OCI-LY7 (cell line): ENCODE measurements at regions not wholly inside any gene's neighbourhood (a gene's known extent, or its start where the extent isn't known, plus 50 kb on each side); places are given as distances from the start of the nearest gene placed in this dataset.

Experiments
- BruUV-seq: library from RNA; stranded (reverse); fragments of 400-500 nt; replicated peaks from 2 replicates; lab custom pipeline; 2021; lab: Mats Ljungman, UMichigan
- CTCF ChIA-PET: fragments of 300-600 bp; sonication (Branson Sonifier 250); formaldehyde crosslinking; loops from one replicate; lab custom pipeline; 2022; ENCODE audit warnings: antibody characterized with exemption; ENCODE audit not compliant: unreplicated experiment; lab: Charles Lee
- POLR2A ChIA-PET: fragments of 300-600 bp; sonication (Branson Sonifier 250); formaldehyde crosslinking; loops from one replicate; lab custom pipeline; 2022; ENCODE audit warnings: antibody characterized with exemption; lab: Charles Lee
- DNase-seq: peaks from one replicate; pipeline ENCODE4 v3.0.0-alpha.2; 2015; ENCODE audit warnings: low spot score
- H2AFZ ChIP-seq: fragments of 200-600 bp; sonication (generic), shearing (Covaris generic); 2 replicates; pipeline ENCODE4 v1.6.1; 2014; ENCODE audit warnings: mild to moderate bottlenecking, antibody characterized with exemption, low read length, moderate library complexity
- H3K27ac ChIP-seq: fragments of 200-600 bp; sonication (generic); 2 replicates; pipeline ENCODE4 v1.5.1; 2014; ENCODE audit warnings: mixed run types, low read depth, mild to moderate bottlenecking, moderate library complexity, low read length, inconsistent platforms; ENCODE audit not compliant: poor library complexity, severe bottlenecking
- H3K36me3 ChIP-seq: fragments of 200-600 bp; sonication (generic); 2 replicates; pipeline ENCODE4 v1.6.1; 2014; ENCODE audit warnings: mild to moderate bottlenecking, antibody characterized with exemption, low read length, moderate library complexity, mixed read lengths; ENCODE audit not compliant: insufficient read depth
- H3K4me1 ChIP-seq: fragments of 200-600 bp; sonication (generic); 2 replicates; pipeline ENCODE4 v1.5.1; 2014; ENCODE audit warnings: mild to moderate bottlenecking, low read length; ENCODE audit not compliant: insufficient read depth, poor library complexity, severe bottlenecking
- H3K4me2 ChIP-seq: fragments of 200-600 bp; sonication (generic); 2 replicates; pipeline ENCODE4 v1.6.1; 2014; ENCODE audit warnings: mild to moderate bottlenecking, low read length
- H3K4me3 ChIP-seq: fragments of 200-600 bp; sonication (generic); 2 replicates; pipeline ENCODE4 v1.5.1; 2014; ENCODE audit warnings: mild to moderate bottlenecking, low read depth, low read length; ENCODE audit not compliant: poor library complexity, severe bottlenecking
- H3K79me2 ChIP-seq: fragments of 200-600 bp; sonication (generic); 2 replicates; pipeline ENCODE4 v1.6.1; 2016; ENCODE audit warnings: low read depth, mild to moderate bottlenecking, low read length, moderate library complexity, mixed read lengths; ENCODE audit not compliant: insufficient read depth
- H3K9me2 ChIP-seq: fragments of 200-600 bp; sonication (generic); 2 replicates; pipeline ENCODE4 v1.6.1; 2016; ENCODE audit warnings: mild to moderate bottlenecking, low read length, mixed read lengths; ENCODE audit not compliant: insufficient read depth
- H3K9me3 ChIP-seq: fragments of 200-600 bp; sonication (generic); 2 replicates; pipeline ENCODE4 v1.6.1; 2014; ENCODE audit warnings: mild to moderate bottlenecking, mixed run types, low read length, mixed read lengths
- H4K20me1 ChIP-seq: fragments of 200-600 bp; sonication (generic); 2 replicates; pipeline ENCODE4 v1.6.1; 2014; ENCODE audit warnings: mild to moderate bottlenecking, antibody characterized with exemption, low read length, moderate library complexity, mixed read lengths; ENCODE audit not compliant: insufficient read depth
- EZH2phosphoT487 ChIP-seq: fragments of 200-600 bp; sonication (generic); IDR thresholded peaks from 2 replicates; pipeline ENCODE4 v1.6.1; 2018; ENCODE audit warnings: low read depth, borderline replicate concordance, mild to moderate bottlenecking, mixed run types, antibody characterized with exemption, low read length, moderate library complexity, mixed read lengths
- intact Hi-C: fragments of 100-400 bp; cut with micrococcal nuclease; formaldehyde crosslinking; loops from one replicate; pipeline ENCODE4 v1.10.0; 2022; ENCODE audit not compliant: unreplicated experiment
- TF ChIP-seq, protein P1 (sequence below): fragments of 200-600 bp; sonication (generic); conservative IDR thresholded peaks from 2 replicates; pipeline ENCODE4 v1.5.1; 2014; ENCODE audit warnings: mild to moderate bottlenecking, antibody characterized with exemption, low read length, moderate library complexity, mixed read lengths

DNA sequence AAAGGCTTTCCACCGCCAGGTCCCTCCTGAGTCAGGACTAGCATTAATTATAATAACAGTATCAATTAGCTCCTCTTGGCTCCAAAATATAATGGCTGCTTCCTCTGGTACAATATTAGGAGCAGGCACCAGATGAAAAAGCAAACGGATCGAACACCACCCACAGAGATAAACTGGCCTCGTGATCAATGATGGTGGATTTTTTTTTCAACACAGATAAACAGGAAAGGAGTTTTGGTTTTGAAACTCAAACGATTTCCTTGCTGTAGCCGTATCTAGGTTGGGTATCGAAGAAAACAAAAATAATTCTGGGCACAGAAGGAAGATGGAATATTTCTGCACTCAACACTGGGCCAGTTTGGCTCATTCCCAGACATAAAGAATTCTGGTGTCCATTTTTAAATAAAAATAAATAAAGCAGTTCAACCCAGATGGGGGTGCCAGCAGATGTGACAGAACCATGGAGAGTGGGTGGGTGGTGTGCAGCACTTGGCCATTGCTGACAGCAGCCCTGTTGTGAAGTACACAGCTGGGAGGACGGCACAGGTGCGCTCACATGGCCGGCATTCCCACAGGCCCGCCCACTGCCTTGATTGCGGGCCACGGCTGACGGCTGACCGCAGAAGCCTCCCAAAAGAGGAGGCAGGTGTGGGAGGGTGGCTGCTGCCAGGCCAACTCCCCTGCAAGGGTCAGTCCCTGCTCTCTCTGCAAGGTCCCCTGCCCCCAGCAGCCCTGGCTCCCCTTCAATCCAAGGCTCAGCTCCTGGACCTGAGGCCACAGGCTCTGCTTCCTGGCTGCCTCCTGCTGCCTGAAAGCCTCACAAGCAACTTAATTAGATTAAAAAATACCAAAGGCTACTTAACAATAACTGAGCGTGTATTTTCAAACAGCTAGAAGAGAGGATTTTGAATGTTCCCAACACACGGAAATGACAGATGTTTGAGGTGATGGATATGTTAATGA is 351.9 kb upstream of the ID2 start:
- CTCF ChIA-PET: no interaction called here
- H2AFZ ChIP-seq: no peak overlapping the region
- H3K4me1 ChIP-seq: peaks cover 14% of the 10 kb centered on the region
- POLR2A ChIA-PET: no interaction called here
- no peaks in the 10 kb centered on the region for H3K36me3 ChIP-seq
- H3K9me3 ChIP-seq: no peaks in the 10 kb centered on the region
- no peak for DNase-seq
- H4K20me1 ChIP-seq: no peaks in the 10 kb centered on the region
- no peak overlapping the region for H3K4me3 ChIP-seq
- TF ChIP-seq, protein P1, sequence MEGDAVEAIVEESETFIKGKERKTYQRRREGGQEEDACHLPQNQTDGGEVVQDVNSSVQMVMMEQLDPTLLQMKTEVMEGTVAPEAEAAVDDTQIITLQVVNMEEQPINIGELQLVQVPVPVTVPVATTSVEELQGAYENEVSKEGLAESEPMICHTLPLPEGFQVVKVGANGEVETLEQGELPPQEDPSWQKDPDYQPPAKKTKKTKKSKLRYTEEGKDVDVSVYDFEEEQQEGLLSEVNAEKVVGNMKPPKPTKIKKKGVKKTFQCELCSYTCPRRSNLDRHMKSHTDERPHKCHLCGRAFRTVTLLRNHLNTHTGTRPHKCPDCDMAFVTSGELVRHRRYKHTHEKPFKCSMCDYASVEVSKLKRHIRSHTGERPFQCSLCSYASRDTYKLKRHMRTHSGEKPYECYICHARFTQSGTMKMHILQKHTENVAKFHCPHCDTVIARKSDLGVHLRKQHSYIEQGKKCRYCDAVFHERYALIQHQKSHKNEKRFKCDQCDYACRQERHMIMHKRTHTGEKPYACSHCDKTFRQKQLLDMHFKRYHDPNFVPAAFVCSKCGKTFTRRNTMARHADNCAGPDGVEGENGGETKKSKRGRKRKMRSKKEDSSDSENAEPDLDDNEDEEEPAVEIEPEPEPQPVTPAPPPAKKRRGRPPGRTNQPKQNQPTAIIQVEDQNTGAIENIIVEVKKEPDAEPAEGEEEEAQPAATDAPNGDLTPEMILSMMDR: no peak
- no peak for TF ChIP-seq EZH2phosphoT487
- no peak overlapping the region for H3K4me2 ChIP-seq
- no peak overlapping the region for H3K27ac ChIP-seq
- H3K9me2 ChIP-seq: no peaks in the 10 kb centered on the region
- H3K79me2 ChIP-seq: no peaks in the 10 kb centered on the region
- no TSS peak for BruUV-seq
- intact Hi-C loops: no loop called here

DNA sequence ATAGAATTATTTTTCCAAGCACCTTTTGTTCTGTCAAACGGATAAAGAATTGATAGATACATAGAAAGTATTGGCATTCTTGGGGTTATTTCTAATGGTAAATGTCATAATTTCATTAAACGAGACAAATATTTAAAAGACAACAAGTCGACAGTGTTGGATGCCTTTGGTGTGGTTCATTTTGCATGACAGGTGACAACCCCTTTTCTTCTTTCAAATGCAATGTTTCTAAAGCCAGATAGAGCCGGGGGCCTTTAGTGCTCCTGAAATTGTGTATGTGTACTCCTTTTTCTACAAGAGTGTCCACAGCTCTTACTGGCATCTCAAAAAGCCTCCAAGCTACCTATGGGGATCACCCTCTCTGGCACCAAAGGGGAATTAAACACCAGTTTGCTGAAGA is 350.8 kb upstream of the ID2 start:
- POLR2A ChIA-PET: no interaction called here
- TF ChIP-seq EZH2phosphoT487: no peak
- TF ChIP-seq, protein P1: no peak
- H3K4me2 ChIP-seq: no peak overlapping the region
- no peak overlapping the region for H2AFZ ChIP-seq
- H3K4me3 ChIP-seq: no peak overlapping the region
- no peaks in the 10 kb centered on the region for H3K36me3 ChIP-seq
- CTCF ChIA-PET: no interaction called here
- H3K27ac ChIP-seq: no peak overlapping the region
- no peaks in the 10 kb centered on the region for H4K20me1 ChIP-seq
- H3K9me2 ChIP-seq: no peaks in the 10 kb centered on the region
- peaks cover 14% of the 10 kb centered on the region for H3K4me1 ChIP-seq
- intact Hi-C loops: no loop called here
- no peaks in the 10 kb centered on the region for H3K79me2 ChIP-seq
- no TSS peak for BruUV-seq
- H3K9me3 ChIP-seq: no peaks in the 10 kb centered on the region
- DNase-seq: no peak

DNA sequence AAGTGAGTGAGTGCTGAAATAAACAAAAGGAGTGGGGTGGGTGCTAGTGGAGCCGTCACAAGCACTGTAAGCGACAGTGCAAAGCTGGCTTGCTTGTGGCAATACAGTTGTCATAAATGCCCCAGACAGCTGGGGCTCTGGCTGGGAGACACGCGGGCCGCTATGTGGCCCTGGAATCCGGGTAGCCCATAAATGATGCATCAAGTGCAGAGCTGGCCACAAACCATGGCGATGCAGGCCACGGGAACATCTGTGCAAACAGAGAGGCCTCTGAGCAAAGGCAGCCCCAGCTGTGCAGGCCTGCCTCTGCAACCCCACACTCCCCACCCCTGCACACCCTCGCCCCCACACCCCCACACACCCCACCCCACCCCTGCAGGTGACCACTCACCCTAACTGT is 349.2 kb upstream of the ID2 start:
- H3K79me2 ChIP-seq: no peaks in the 10 kb centered on the region
- no peak overlapping the region for H3K27ac ChIP-seq
- H3K9me2 ChIP-seq: no peaks in the 10 kb centered on the region
- H3K4me1 ChIP-seq: peaks cover 20% of the 10 kb centered on the region
- no TSS peak for BruUV-seq
- no peaks in the 10 kb centered on the region for H4K20me1 ChIP-seq
- CTCF ChIA-PET: interaction anchor here (0.6 kb wide), 1 partner anchor 205 kb away, joined by 3 read pairs; no protein-coding TSS in a partner anchor
- POLR2A ChIA-PET: interaction anchor here (2.0 kb wide), 1 partner anchor 10 kb away, joined by 4 read pairs; no protein-coding TSS in a partner anchor
- TF ChIP-seq, protein P1: no peak
- no peak for TF ChIP-seq EZH2phosphoT487
- no peak overlapping the region for H2AFZ ChIP-seq
- H3K4me3 ChIP-seq: no peak overlapping the region
- H3K9me3 ChIP-seq: no peaks in the 10 kb centered on the region
- H3K4me2 ChIP-seq: no peak overlapping the region
- no peaks in the 10 kb centered on the region for H3K36me3 ChIP-seq
- intact Hi-C loops: no loop called here
- no peak for DNase-seq
